B cell (primary cell): ENCODE measurements at regions not wholly inside any gene's neighbourhood (a gene's known extent, or its start where the extent isn't known, plus 50 kb on each side); places are given as distances from the start of the nearest gene placed in this dataset.

Experiments
- EZH2 ChIP-seq: IDR thresholded peaks from 2 replicates; pipeline ENCODE4 v1.6.1; 2012; ENCODE audit warnings: borderline replicate concordance, low read depth, mild to moderate bottlenecking, moderate library complexity, low read length; ENCODE audit not compliant: insufficient read depth, poor library complexity, severe bottlenecking
- TF ChIP-seq, protein P1 (sequence below): fragments of 200-600 bp; IDR thresholded peaks from one replicate; pipeline ENCODE4 v1.8.0; 2022; ENCODE audit warnings: antibody characterized with exemption, mild to moderate bottlenecking

DNA sequence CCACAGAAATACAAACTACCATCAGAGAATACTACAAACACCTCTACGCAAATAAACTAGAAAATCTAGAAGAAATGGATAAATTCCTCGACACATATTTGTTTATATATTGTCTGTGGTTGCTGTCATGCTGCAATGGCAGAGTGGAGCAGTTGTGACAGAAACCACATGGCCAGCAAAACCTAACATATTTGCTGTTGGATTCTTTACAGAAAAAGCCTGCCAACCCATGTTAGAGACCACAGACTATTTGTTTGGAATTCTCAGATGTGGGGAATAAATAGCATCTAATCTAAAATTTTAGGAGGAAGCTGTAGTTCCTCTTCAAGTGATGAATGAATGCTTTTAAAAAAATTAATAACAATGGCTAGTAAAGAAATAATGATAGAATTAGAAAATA, 341.6 kb upstream of the AZI2 start:
- TF ChIP-seq, protein P1, sequence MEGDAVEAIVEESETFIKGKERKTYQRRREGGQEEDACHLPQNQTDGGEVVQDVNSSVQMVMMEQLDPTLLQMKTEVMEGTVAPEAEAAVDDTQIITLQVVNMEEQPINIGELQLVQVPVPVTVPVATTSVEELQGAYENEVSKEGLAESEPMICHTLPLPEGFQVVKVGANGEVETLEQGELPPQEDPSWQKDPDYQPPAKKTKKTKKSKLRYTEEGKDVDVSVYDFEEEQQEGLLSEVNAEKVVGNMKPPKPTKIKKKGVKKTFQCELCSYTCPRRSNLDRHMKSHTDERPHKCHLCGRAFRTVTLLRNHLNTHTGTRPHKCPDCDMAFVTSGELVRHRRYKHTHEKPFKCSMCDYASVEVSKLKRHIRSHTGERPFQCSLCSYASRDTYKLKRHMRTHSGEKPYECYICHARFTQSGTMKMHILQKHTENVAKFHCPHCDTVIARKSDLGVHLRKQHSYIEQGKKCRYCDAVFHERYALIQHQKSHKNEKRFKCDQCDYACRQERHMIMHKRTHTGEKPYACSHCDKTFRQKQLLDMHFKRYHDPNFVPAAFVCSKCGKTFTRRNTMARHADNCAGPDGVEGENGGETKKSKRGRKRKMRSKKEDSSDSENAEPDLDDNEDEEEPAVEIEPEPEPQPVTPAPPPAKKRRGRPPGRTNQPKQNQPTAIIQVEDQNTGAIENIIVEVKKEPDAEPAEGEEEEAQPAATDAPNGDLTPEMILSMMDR, result no peak
- TF ChIP-seq EZH2, result no peak
